Fibroblast of lung (primary cell): ENCODE measurements at regions not wholly inside any gene's neighbourhood (a gene's known extent, or its start where the extent isn't known, plus 50 kb on each side); places are given as distances from the start of the nearest gene placed in this dataset.

Experiments
- CTCF ChIP-seq, 2 donors: IDR thresholded peaks in 1 of 2; conservative IDR thresholded peaks in 1 of 2; 1 replicate in 1 of 2; 2 replicates in 1 of 2; pipeline ENCODE4 v1.5.1; 2011 to 2012; ENCODE audit warnings: low read length in 2 of 2, control low read depth in 1 of 2, inconsistent platforms in 1 of 2, low read depth in 1 of 2, mild to moderate bottlenecking in 1 of 2
- EZH2 ChIP-seq: IDR thresholded peaks from 2 replicates; pipeline ENCODE4 v1.5.1; 2012; ENCODE audit warnings: low read length, control low read depth, mild to moderate bottlenecking; ENCODE audit errors: missing control alignments

GRCh38 chr12:113609692-113610469, 138.2 kb upstream of the LHX5 start:
- TF ChIP-seq CTCF (conservative IDR thresholded peaks at IDR 0.05 in 1 of 2, IDR thresholded peaks at IDR 0.05 in 1 of 2; ENCODE audit: low read depth in 1 of 2, low read length in 2 of 2) = no peak
- no peak for TF ChIP-seq EZH2
